ENCODE measurements at regions not wholly inside any gene's neighbourhood (a gene's known extent, or its start where the extent isn't known, plus 50 kb on each side); places are given as distances from the start of the nearest gene placed in this dataset.
A peak's percentile ranks its signal among the peaks of the same experiment; 100 is the strongest.

- Histone ChIP-seq H2BK120ac (ENCODE audit: low read depth, low read length) (peak overlapping the region; percentile 21), H2AFZ (ENCODE audit: low read length) (no peak overlapping the region), H2BK5ac (ENCODE audit: low read length) (no peak overlapping the region), H2BK15ac (ENCODE audit: low read length) (no peak overlapping the region), H3K9me3 (replicated peaks in 1 of 2; ENCODE audit: control insufficient read depth in 2 of 2, insufficient read depth in 1 of 2, low read depth in 1 of 2, low read length in 2 of 2) (no peaks in the 10 kb centered on the region), H3K4me1 (ENCODE audit: control insufficient read depth in 2 of 2, insufficient read depth in 1 of 2, low read depth in 1 of 2, low read length in 2 of 2) (peaks cover 2 to 20% of the 10 kb centered on the region in 2 donors), H3K36me3 (replicated peaks in 1 of 2; ENCODE audit: control insufficient read depth in 2 of 2, insufficient read depth in 2 of 2, low read length in 2 of 2) (no peaks in the 10 kb centered on the region), H2AK5ac (ENCODE audit: low read depth, low read length) (peak overlapping the region; percentile 6), H2BK12ac (ENCODE audit: low read length) (peak overlapping the region; percentile 14), H3K79me1 (ENCODE audit: low read depth, low read length) (no peaks in the 10 kb centered on the region), H3K9ac (ENCODE audit: low read depth, low read length, poor library complexity) (no peak overlapping the region), H3K27ac (replicated peaks; ENCODE audit: low read length) (peak overlapping the region; percentile 33), H3K18ac (ENCODE audit: low read length) (peak overlapping the region; percentile 64), H3K27me3 (ENCODE audit: control insufficient read depth in 3 of 3, insufficient read depth in 3 of 3, low read depth in 1 of 3, low read length in 3 of 3) (peaks cover 0 to 32% (median 0%) of the 10 kb centered on the region in 3 experiments), H3K14ac (ENCODE audit: low read length) (no peak overlapping the region), H3K4me2 (ENCODE audit: insufficient read depth, low read length, poor library complexity, severe bottlenecking) (no peak overlapping the region), H3K23ac (ENCODE audit: low read depth, low read length, poor library complexity) (no peak overlapping the region), H3K4ac (ENCODE audit: low read length) (no peak overlapping the region), H4K91ac (ENCODE audit: low read depth, low read length, poor library complexity) (no peak overlapping the region), H3K4me3 (ENCODE audit: low read length in 2 of 2) (no peak overlapping the region), H4K8ac (ENCODE audit: low read depth, low read length) (no peak overlapping the region)
- no peak for DNase-seq (ENCODE audit: low spot score)
- no CpG with 5 or more reads among the region's 9 CpGs for WGBS, 2 donors (ENCODE audit: extremely low coverage in 2 of 2, insufficient read length in 2 of 2, insufficient replicate concordance in 1 of 2)
Observed at GRCh38 chr11:15890031-15890713, 466.2 kb downstream of the SOX6 start.

DNA sequence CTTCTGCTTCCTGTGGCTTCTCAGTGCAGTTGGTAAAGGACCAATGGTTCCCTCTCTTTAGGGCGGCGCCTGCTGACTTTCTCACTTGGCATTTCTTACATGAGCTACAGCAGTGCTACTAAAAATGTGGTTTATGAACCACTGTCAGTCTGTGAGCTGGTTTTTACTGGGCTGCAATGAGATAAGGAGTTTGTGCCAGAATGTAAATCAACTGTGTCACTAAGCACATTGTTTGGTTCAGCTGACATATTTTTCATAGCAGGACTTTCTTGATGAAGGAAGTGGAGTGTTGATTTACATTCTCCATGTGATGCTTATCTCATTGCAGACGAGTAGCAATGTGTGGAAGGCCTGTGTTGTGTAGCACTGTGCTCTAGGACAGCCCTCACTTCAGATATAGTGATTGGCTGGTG is 463.3 kb downstream of the SOX6 start:
- no peak overlapping the region for H2BK15ac ChIP-seq (ENCODE audit: low read length)
- no peak overlapping the region for H2AFZ ChIP-seq (ENCODE audit: low read length)
- no peak overlapping the region for H2BK5ac ChIP-seq (ENCODE audit: low read length)
- no peaks in the 10 kb centered on the region for H3K79me1 ChIP-seq (ENCODE audit: low read depth, low read length)
- no peak overlapping the region for H3K4me2 ChIP-seq (ENCODE audit: insufficient read depth, low read length, poor library complexity, severe bottlenecking)
- no peak for DNase-seq (ENCODE audit: low spot score)
- peaks cover 2 to 16% of the 10 kb centered on the region in 2 donors for H3K4me1 ChIP-seq (ENCODE audit: control insufficient read depth in 2 of 2, insufficient read depth in 1 of 2, low read depth in 1 of 2, low read length in 2 of 2)
- no peaks in the 10 kb centered on the region for H3K36me3 ChIP-seq (replicated peaks in 1 of 2; ENCODE audit: control insufficient read depth in 2 of 2, insufficient read depth in 2 of 2, low read length in 2 of 2)
- H3K23ac ChIP-seq (ENCODE audit: low read depth, low read length, poor library complexity) = no peak overlapping the region
- H3K27ac ChIP-seq (replicated peaks; ENCODE audit: low read length) = no peak overlapping the region
- H3K9ac ChIP-seq (ENCODE audit: low read depth, low read length, poor library complexity) = no peak overlapping the region
- no peak overlapping the region for H2BK120ac ChIP-seq (ENCODE audit: low read depth, low read length)
- H3K4me3 ChIP-seq (ENCODE audit: low read length in 2 of 2) = no peak overlapping the region
- no CpG with 5 or more reads among the region's 3 CpGs for WGBS, 2 donors (ENCODE audit: extremely low coverage in 2 of 2, insufficient read length in 2 of 2, insufficient replicate concordance in 1 of 2)
- no peak overlapping the region for H4K8ac ChIP-seq (ENCODE audit: low read depth, low read length)
- no peak overlapping the region for H2BK12ac ChIP-seq (ENCODE audit: low read length)
- H3K14ac ChIP-seq (ENCODE audit: low read length) = no peak overlapping the region
- peaks cover 0 to 14% (median 0%) of the 10 kb centered on the region in 3 experiments for H3K27me3 ChIP-seq (ENCODE audit: control insufficient read depth in 3 of 3, insufficient read depth in 3 of 3, low read depth in 1 of 3, low read length in 3 of 3)
- no peak overlapping the region for H3K18ac ChIP-seq (ENCODE audit: low read length)
- H3K4ac ChIP-seq (ENCODE audit: low read length) = no peak overlapping the region
- H2AK5ac ChIP-seq (ENCODE audit: low read depth, low read length) = no peak overlapping the region
- no peak overlapping the region for H4K91ac ChIP-seq (ENCODE audit: low read depth, low read length, poor library complexity)
- no peaks in the 10 kb centered on the region for H3K9me3 ChIP-seq (replicated peaks in 1 of 2; ENCODE audit: control insufficient read depth in 2 of 2, insufficient read depth in 1 of 2, low read depth in 1 of 2, low read length in 2 of 2)

DNA sequence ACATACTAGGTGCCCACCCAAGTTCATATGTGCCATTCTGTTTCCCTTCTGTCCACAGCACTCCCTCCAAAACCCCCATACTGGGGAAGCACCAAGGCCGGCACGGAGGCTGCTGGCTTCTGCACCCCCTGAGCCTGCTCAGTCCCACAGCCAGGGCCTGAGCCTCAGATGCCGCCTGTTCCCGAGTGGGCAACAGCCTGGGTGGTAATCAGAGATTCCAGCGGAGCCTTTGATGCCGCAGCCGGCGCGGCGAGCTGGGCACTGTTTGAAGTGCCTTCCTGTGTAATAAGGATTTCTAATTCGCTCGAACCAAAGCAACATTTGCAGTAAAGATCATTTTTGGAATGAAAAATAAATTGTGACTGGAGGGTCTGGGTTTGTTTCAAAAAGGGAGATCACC is 460.3 kb downstream of the SOX6 start:
- Histone ChIP-seq H2AK5ac (ENCODE audit: low read depth, low read length) (no peak overlapping the region), H2BK15ac (ENCODE audit: low read length) (no peak overlapping the region), H3K27me3 (ENCODE audit: control insufficient read depth in 3 of 3, insufficient read depth in 3 of 3, low read depth in 1 of 3, low read length in 3 of 3) (peaks cover 0 to 7% (median 0%) of the 10 kb centered on the region in 3 experiments), H2AFZ (ENCODE audit: low read length) (no peak overlapping the region), H2BK120ac (ENCODE audit: low read depth, low read length) (no peak overlapping the region), H4K8ac (ENCODE audit: low read depth, low read length) (no peak overlapping the region), H2BK12ac (ENCODE audit: low read length) (no peak overlapping the region), H3K79me1 (ENCODE audit: low read depth, low read length) (no peaks in the 10 kb centered on the region), H3K4me2 (ENCODE audit: insufficient read depth, low read length, poor library complexity, severe bottlenecking) (no peak overlapping the region), H3K27ac (replicated peaks; ENCODE audit: low read length) (no peak overlapping the region), H3K9ac (ENCODE audit: low read depth, low read length, poor library complexity) (no peak overlapping the region), H3K36me3 (replicated peaks in 1 of 2; ENCODE audit: control insufficient read depth in 2 of 2, insufficient read depth in 2 of 2, low read length in 2 of 2) (no peaks in the 10 kb centered on the region), H4K91ac (ENCODE audit: low read depth, low read length, poor library complexity) (no peak overlapping the region), H3K9me3 (replicated peaks in 1 of 2; ENCODE audit: control insufficient read depth in 2 of 2, insufficient read depth in 1 of 2, low read depth in 1 of 2, low read length in 2 of 2) (no peaks in the 10 kb centered on the region), H3K14ac (ENCODE audit: low read length) (no peak overlapping the region), H3K4me3 (ENCODE audit: low read length in 2 of 2) (no peak overlapping the region), H3K4ac (ENCODE audit: low read length) (no peak overlapping the region), H3K23ac (ENCODE audit: low read depth, low read length, poor library complexity) (no peak overlapping the region), H2BK5ac (ENCODE audit: low read length) (no peak overlapping the region), H3K18ac (ENCODE audit: low read length) (no peak overlapping the region), H3K4me1 (ENCODE audit: control insufficient read depth in 2 of 2, insufficient read depth in 1 of 2, low read depth in 1 of 2, low read length in 2 of 2) (peaks cover 0 to 2% of the 10 kb centered on the region in 2 donors)
- WGBS, 2 donors (ENCODE audit: extremely low coverage in 2 of 2, insufficient read length in 2 of 2, insufficient replicate concordance in 1 of 2) = no CpG with 5 or more reads among the region's 12 CpGs
- DNase-seq (ENCODE audit: low spot score) = no peak

DNA sequence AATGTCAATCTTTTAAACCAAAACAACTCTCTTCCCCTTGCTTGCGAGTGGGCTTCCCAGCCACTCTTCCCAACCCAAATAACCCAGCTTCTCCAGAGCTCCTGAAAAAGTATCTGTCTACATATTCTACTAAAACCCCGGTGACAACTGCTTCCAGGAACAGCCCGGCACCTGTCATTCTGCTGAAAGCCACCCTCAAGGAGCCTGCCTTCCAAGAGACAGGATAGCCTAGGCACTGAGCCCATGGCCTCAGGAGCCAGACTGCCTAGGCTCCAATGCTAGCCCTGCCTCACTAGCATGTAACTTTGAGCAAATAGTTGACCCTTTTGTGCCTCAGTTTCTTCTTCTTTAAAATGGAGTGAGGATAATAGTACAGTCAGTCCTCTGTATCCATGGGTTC is 459.8 kb downstream of the SOX6 start:
- H2BK5ac ChIP-seq (ENCODE audit: low read length) = no peak overlapping the region
- peaks cover 0 to 4% (median 0%) of the 10 kb centered on the region in 3 experiments for H3K27me3 ChIP-seq (ENCODE audit: control insufficient read depth in 3 of 3, insufficient read depth in 3 of 3, low read depth in 1 of 3, low read length in 3 of 3)
- H3K9ac ChIP-seq (ENCODE audit: low read depth, low read length, poor library complexity) = no peak overlapping the region
- H2AFZ ChIP-seq (ENCODE audit: low read length) = no peak overlapping the region
- no peak overlapping the region for H2BK15ac ChIP-seq (ENCODE audit: low read length)
- H2BK12ac ChIP-seq (ENCODE audit: low read length) = no peak overlapping the region
- peaks cover 0 to 5% of the 10 kb centered on the region in 2 donors for H3K4me1 ChIP-seq (ENCODE audit: control insufficient read depth in 2 of 2, insufficient read depth in 1 of 2, low read depth in 1 of 2, low read length in 2 of 2)
- no peak overlapping the region for H2BK120ac ChIP-seq (ENCODE audit: low read depth, low read length)
- H3K18ac ChIP-seq (ENCODE audit: low read length) = no peak overlapping the region
- WGBS, 2 donors (ENCODE audit: extremely low coverage in 2 of 2, insufficient read length in 2 of 2, insufficient replicate concordance in 1 of 2) = no CpG with 5 or more reads among the region's 3 CpGs
- H3K79me1 ChIP-seq (ENCODE audit: low read depth, low read length) = no peaks in the 10 kb centered on the region
- H4K8ac ChIP-seq (ENCODE audit: low read depth, low read length) = no peak overlapping the region
- no peaks in the 10 kb centered on the region for H3K36me3 ChIP-seq (replicated peaks in 1 of 2; ENCODE audit: control insufficient read depth in 2 of 2, insufficient read depth in 2 of 2, low read length in 2 of 2)
- no peak overlapping the region for H3K4ac ChIP-seq (ENCODE audit: low read length)
- H2AK5ac ChIP-seq (ENCODE audit: low read depth, low read length) = no peak overlapping the region
- no peak for DNase-seq (ENCODE audit: low spot score)
- no peak overlapping the region for H3K27ac ChIP-seq (replicated peaks; ENCODE audit: low read length)
- H3K4me2 ChIP-seq (ENCODE audit: insufficient read depth, low read length, poor library complexity, severe bottlenecking) = no peak overlapping the region
- no peak overlapping the region for H3K4me3 ChIP-seq (ENCODE audit: low read length in 2 of 2)
- no peak overlapping the region for H3K14ac ChIP-seq (ENCODE audit: low read length)
- H3K9me3 ChIP-seq (replicated peaks in 1 of 2; ENCODE audit: control insufficient read depth in 2 of 2, insufficient read depth in 1 of 2, low read depth in 1 of 2, low read length in 2 of 2) = no peaks in the 10 kb centered on the region
- no peak overlapping the region for H4K91ac ChIP-seq (ENCODE audit: low read depth, low read length, poor library complexity)
- H3K23ac ChIP-seq (ENCODE audit: low read depth, low read length, poor library complexity) = no peak overlapping the region

Data from neuronal stem cell (in vitro differentiated cells).